Nephron progenitor cell (in vitro differentiated cells): ENCODE measurements at regions not wholly inside any gene's neighbourhood (a gene's known extent, or its start where the extent isn't known, plus 50 kb on each side); places are given as distances from the start of the nearest gene placed in this dataset.

Experiments
- DNase-seq: peaks from one replicate; pipeline ENCODE4 v3.0.0; 2021
- H3K27ac Mint-ChIP-seq: 2 replicates; pipeline ENCODE4 v1.8.0; 2021; ENCODE audit warnings: mild to moderate bottlenecking, moderate library complexity, mixed read lengths
- H3K27me3 Mint-ChIP-seq: 2 replicates; pipeline ENCODE4 v1.8.0; 2021; ENCODE audit warnings: mild to moderate bottlenecking, low read depth, mixed read lengths; ENCODE audit not compliant: poor library complexity
- H3K36me3 Mint-ChIP-seq: 2 replicates; pipeline ENCODE4 v1.8.0; 2021; ENCODE audit warnings: low read depth, mixed read lengths
- H3K4me1 Mint-ChIP-seq: 2 replicates; pipeline ENCODE4 v1.8.0; 2021; ENCODE audit warnings: mixed read lengths
- H3K4me3 Mint-ChIP-seq: 2 replicates; pipeline ENCODE4 v1.8.0; 2021; ENCODE audit warnings: mild to moderate bottlenecking, moderate library complexity, mixed read lengths
- H3K9me3 Mint-ChIP-seq: 2 replicates; pipeline ENCODE4 v1.8.0; 2021; ENCODE audit warnings: mild to moderate bottlenecking, moderate library complexity, mixed read lengths
- CTCF ChIP-seq: fragments of 200-600 bp; sonication (generic); IDR thresholded peaks from 2 replicates; pipeline ENCODE4 v1.5.0; 2021; ENCODE audit warnings: antibody characterized with exemption

- H3K36me3 Mint-ChIP-seq = no peaks in the 10 kb centered on the region
Observed at GRCh38 chr6:15082708-15083107, 163.2 kb upstream of the JARID2 start.

DNA sequence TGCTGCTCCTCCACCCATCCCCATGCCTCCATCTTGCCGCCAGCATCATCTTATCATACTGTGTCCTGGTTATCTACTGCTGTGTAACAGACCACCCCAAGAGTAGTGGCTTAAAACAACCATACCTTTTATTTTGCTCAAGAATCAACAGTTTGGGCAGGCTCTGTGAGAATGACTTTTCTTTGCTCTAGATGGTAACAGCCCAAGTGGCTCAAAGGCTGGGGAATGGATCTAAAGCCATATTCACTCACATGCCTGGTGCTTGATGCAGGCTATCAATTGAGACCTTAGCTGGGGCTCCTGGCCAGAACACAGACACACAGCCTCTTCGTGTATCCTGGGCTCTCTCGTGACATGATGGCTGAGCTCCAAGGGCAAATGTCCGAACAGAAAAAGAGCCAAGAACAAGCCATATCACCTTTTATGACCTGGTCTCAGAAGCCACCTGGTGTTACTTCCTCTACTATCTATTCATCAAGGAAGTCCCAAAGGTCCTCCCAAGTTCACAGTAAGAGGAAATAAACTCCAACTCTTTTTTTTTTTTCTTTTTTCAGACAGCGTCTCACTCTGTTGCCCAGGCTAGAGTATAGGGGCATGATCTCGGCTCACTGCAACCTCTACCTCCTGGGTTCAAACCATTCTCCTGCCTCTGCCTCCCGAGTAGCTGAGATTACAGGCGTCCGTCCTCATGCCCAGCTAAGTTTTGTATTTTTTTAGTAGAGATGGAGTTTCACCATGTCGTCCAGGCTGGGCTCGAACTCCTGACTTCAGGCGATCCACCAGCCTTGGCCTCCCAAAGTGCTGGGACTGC, 159.3 kb upstream of the JARID2 start:
- TF ChIP-seq CTCF = no peak
- no peaks in the 10 kb centered on the region for H3K27me3 Mint-ChIP-seq
- H3K4me3 Mint-ChIP-seq = no peak overlapping the region
- no peak for DNase-seq
- H3K27ac Mint-ChIP-seq = no peak overlapping the region
- H3K9me3 Mint-ChIP-seq = no peaks in the 10 kb centered on the region
- H3K36me3 Mint-ChIP-seq = no peaks in the 10 kb centered on the region
- peaks cover 52% of the 10 kb centered on the region for H3K4me1 Mint-ChIP-seq

More at GRCh38 chr6:15082708-15083107, 163.2 kb upstream of the JARID2 start:
- no peak for DNase-seq
- TF ChIP-seq CTCF = no peak
- Mint-ChIP-seq H3K4me1 (peaks cover 38% of the 10 kb centered on the region), H3K27me3 (no peaks in the 10 kb centered on the region), H3K4me3 (no peak overlapping the region), H3K9me3 (no peaks in the 10 kb centered on the region), H3K27ac (no peak overlapping the region)

- no peaks in the 10 kb centered on the region for H3K27me3 Mint-ChIP-seq
- no peak overlapping the region for H3K4me3 Mint-ChIP-seq
- H3K27ac Mint-ChIP-seq = peak overlapping the region; percentile 44
- DNase-seq = no peak
- no peak for TF ChIP-seq CTCF
- H3K4me1 Mint-ChIP-seq = peaks cover 54% of the 10 kb centered on the region
- H3K36me3 Mint-ChIP-seq = no peaks in the 10 kb centered on the region
- no peaks in the 10 kb centered on the region for H3K9me3 Mint-ChIP-seq
Observed at GRCh38 chr6:15087186-15087589, 158.7 kb upstream of the JARID2 start.

GRCh38 chr6:15088904-15089568, 156.8 kb upstream of the JARID2 start:
- Mint-ChIP-seq H3K36me3 (no peaks in the 10 kb centered on the region), H3K4me3 (peak overlapping the region; percentile 65), H3K9me3 (no peaks in the 10 kb centered on the region), H3K4me1 (peaks cover 64% of the 10 kb centered on the region), H3K27ac (peak overlapping the region; percentile 90), H3K27me3 (no peaks in the 10 kb centered on the region)
- no peak for TF ChIP-seq CTCF
- peak; percentile 57 for DNase-seq

- H3K4me1 Mint-ChIP-seq = peaks cover 65% of the 10 kb centered on the region
- H3K27me3 Mint-ChIP-seq = no peaks in the 10 kb centered on the region
- H3K36me3 Mint-ChIP-seq = no peaks in the 10 kb centered on the region
- TF ChIP-seq CTCF = no peak
- DNase-seq = peak; percentile 19
- peak overlapping the region; percentile 65 for H3K4me3 Mint-ChIP-seq
- H3K9me3 Mint-ChIP-seq = no peaks in the 10 kb centered on the region
- H3K27ac Mint-ChIP-seq = peak overlapping the region; percentile 90
Observed at GRCh38 chr6:15089569-15090144, 156.2 kb upstream of the JARID2 start.
